RWPE1 (cell line): ENCODE measurements at regions not wholly inside any gene's neighbourhood (a gene's known extent, or its start where the extent isn't known, plus 50 kb on each side); places are given as distances from the start of the nearest gene placed in this dataset.

ENCODE experiments used
- CTCF ChIA-PET: fragments of 350-600 bp; sonication (Branson Sonifier 250); formaldehyde crosslinking; extraction: SDS; loops from one replicate; lab custom pipeline; 2021; lab: Yijun Ruan, JAX
- POLR2A ChIA-PET: fragments of 400-600 bp; formaldehyde crosslinking; extraction: SDS; loops from one replicate; lab custom pipeline; 2020; ENCODE audit warnings: antibody characterized with exemption; ENCODE audit not compliant: low non-redundant PET; lab: Yijun Ruan, JAX
- DNase-seq: peaks from one replicate; pipeline ENCODE4 v3.0.0; 2012; ENCODE audit warnings: low spot score
- H3K27ac ChIP-seq: fragments of 450-650 bp; 2 replicates; pipeline ENCODE4 v1.5.1; 2017
- TF ChIP-seq, protein P1 (sequence below): fragments of 450-650 bp; conservative IDR thresholded peaks from 2 replicates; pipeline ENCODE4 v1.5.1; 2017; ENCODE audit warnings: low read depth, mild to moderate bottlenecking

GRCh38 chr6:164905311-164905710 is 404.1 kb downstream of the C6orf118 start:
- no peak for DNase-seq
- H3K27ac ChIP-seq = no peak overlapping the region
- TF ChIP-seq, protein P1, sequence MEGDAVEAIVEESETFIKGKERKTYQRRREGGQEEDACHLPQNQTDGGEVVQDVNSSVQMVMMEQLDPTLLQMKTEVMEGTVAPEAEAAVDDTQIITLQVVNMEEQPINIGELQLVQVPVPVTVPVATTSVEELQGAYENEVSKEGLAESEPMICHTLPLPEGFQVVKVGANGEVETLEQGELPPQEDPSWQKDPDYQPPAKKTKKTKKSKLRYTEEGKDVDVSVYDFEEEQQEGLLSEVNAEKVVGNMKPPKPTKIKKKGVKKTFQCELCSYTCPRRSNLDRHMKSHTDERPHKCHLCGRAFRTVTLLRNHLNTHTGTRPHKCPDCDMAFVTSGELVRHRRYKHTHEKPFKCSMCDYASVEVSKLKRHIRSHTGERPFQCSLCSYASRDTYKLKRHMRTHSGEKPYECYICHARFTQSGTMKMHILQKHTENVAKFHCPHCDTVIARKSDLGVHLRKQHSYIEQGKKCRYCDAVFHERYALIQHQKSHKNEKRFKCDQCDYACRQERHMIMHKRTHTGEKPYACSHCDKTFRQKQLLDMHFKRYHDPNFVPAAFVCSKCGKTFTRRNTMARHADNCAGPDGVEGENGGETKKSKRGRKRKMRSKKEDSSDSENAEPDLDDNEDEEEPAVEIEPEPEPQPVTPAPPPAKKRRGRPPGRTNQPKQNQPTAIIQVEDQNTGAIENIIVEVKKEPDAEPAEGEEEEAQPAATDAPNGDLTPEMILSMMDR = no peak
- ChIA-PET CTCF (no interaction called here), POLR2A (no interaction called here)

DNA sequence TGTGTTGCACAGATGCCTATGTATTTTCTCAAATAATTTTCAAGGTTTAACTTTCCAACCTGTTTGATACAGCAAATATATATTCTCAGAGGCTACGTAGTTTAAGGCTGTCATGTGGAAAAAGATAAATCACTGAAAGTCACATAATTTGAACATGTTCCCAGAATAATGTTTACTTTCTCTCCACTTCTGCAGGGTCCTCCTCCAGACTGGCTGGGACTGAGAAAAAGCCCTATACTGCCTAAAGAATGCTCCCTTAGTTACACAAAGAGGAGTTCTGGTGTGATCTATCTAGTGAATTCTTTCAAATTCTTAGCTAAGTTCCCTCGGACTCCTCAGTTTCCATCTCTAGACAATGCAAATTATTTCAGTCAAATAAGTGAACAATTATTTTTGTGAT is 411.0 kb downstream of the C6orf118 start:
- DNase-seq = no peak
- TF ChIP-seq, protein P1 = no peak
- ChIA-PET CTCF (no interaction called here), POLR2A (no interaction called here)
- no peak overlapping the region for H3K27ac ChIP-seq

DNA sequence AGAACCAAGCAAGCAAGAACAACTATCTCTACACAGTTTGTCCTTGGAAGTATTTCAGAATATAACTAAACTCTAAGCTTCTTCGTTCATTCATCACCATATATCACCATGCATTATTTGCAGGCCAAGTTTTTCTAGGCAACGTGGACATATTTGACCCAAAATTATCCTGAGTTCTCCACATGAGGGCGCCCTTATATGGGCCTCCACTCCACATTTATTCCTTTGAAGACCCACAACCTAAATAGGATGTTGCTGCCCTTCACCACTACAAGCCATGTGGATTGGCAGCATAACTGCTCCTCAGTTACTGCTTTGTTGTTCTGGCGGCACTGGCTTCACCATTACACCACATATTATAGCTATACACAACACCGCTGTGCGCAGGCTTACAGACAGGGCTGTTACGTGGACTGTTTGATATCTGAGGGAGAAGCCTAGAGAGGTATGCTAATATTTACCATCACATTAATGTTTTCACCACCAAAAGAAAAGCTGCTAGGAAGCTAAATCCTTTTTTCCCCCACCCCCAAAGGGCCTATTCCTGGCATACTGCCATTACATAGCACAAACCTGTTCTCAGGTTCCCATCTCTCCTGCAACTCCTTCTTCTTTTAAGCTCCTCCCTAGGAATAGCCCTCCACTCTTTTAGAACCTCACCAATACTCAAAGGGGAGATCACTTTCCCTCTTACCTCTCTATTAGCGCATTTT is 411.7 kb downstream of the C6orf118 start:
- DNase-seq = no peak
- TF ChIP-seq, protein P1 = no peak
- ChIA-PET POLR2A (no interaction called here), CTCF (no interaction called here)
- no peak overlapping the region for H3K27ac ChIP-seq

DNA sequence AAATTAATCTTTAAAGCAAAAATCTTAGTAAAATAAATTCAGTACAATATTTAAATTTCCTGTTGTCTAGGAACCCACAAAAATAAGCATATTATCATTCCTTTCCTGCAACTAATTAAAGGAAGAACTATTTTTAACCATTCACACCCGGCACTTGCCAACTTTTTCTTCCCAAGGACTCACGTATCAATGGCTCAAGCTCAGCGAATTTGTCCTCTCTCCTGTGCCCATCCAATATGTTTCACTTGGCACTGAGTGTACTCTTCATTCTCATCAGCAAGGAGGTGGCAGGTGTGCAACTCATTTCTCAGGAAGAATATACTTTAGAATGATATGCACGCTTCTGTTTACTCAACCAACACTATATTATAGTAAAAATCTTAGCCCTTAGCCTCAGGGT is 419.4 kb downstream of the C6orf118 start:
- DNase-seq = no peak
- TF ChIP-seq, protein P1 = no peak
- no peak overlapping the region for H3K27ac ChIP-seq
- POLR2A ChIA-PET = no interaction called here
- CTCF ChIA-PET = interaction anchor here (0.5 kb wide), 1 partner anchor 59 kb away, joined by 3 read pairs; no protein-coding TSS in a partner anchor

DNA sequence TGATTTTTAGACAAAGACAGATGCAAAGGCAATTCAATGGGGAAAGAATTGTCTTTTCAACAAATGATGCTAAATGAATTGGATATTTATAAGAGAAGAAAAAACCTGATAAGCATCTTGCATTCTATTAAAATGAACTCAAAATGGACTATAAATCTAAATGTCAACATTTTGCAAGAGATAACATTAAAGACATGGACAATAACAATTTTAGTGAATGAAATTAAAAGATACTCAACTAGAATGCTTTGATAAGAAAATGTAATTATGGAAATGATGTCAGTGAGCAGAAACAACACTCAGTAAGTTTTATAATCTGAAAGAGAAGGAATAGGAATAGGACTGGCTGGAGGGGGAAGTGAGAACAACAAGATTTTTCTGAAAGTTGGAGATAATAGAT is 421.7 kb downstream of the C6orf118 start:
- ChIA-PET POLR2A (no interaction called here), CTCF (no interaction called here)
- no peak overlapping the region for H3K27ac ChIP-seq
- TF ChIP-seq, protein P1 = no peak
- no peak for DNase-seq

- TF ChIP-seq, protein P1 = no peak
- no peak for DNase-seq
- no peak overlapping the region for H3K27ac ChIP-seq
- POLR2A ChIA-PET = no interaction called here
- CTCF ChIA-PET = no interaction called here
Measured at GRCh38 chr6:164882236-164882635, 427.2 kb downstream of the C6orf118 start.
